Panc1 (cell line): ENCODE measurements at regions not wholly inside any gene's neighbourhood (a gene's known extent, or its start where the extent isn't known, plus 50 kb on each side); places are given as distances from the start of the nearest gene placed in this dataset.

Source experiments
- ATAC-seq: fragments of 200-7000 bp; cut with Tn5 transposase; 2 replicates; pipeline ENCODE4 v1.9.1; 2020; ENCODE audit warnings: mild to moderate bottlenecking, moderate library complexity
- BruUV-seq: library from RNA; stranded (reverse); fragments of 400-500 nt; replicated peaks from 2 replicates; lab custom pipeline; 2021; lab: Mats Ljungman, UMichigan
- CTCF ChIA-PET: fragments of 300-600 bp; sonication (Branson Sonifier 250); formaldehyde crosslinking; loops from one replicate; lab custom pipeline; 2022; ENCODE audit warnings: antibody characterized with exemption; lab: Charles Lee
- POLR2A ChIA-PET: fragments of 300-600 bp; sonication (Branson Sonifier 250); formaldehyde crosslinking; loops from one replicate; lab custom pipeline; 2022; ENCODE audit warnings: antibody characterized with exemption; lab: Charles Lee
- DNase-seq: peaks from one replicate; pipeline ENCODE4 v3.0.0-alpha.2; 2010; ENCODE audit warnings: low read depth, low spot score
- H3K27ac ChIP-seq: 2 replicates; pipeline ENCODE4 v1.5.1; 2011; ENCODE audit warnings: mild to moderate bottlenecking, low read length, inconsistent platforms
- H3K27me3 ChIP-seq: fragments of 200-500 bp; sonication (Bioruptor generic); 2 replicates; pipeline ENCODE4 v1.6.0; 2014; ENCODE audit warnings: low read length, inconsistent platforms; ENCODE audit not compliant: control insufficient read depth, insufficient read depth
- H3K36me3 ChIP-seq: fragments of 200-500 bp; sonication (Bioruptor generic); 2 replicates; pipeline ENCODE4 v1.5.1; 2014; ENCODE audit warnings: inconsistent platforms, mild to moderate bottlenecking, low read length, moderate library complexity; ENCODE audit not compliant: control insufficient read depth, insufficient read depth
- H3K4me1 ChIP-seq: 2 replicates; pipeline ENCODE4 v1.5.1; 2011; ENCODE audit warnings: inconsistent platforms, mild to moderate bottlenecking, low read length, moderate library complexity; ENCODE audit not compliant: control insufficient read depth, insufficient read depth
- H3K4me3 ChIP-seq, 2 experiments: 2 replicates each; pipeline ENCODE4 v1.5.1; 2011 to 2012; ENCODE audit warnings: low read depth in 2 of 2, low read length in 2 of 2, mild to moderate bottlenecking in 2 of 2, inconsistent platforms in 1 of 2, moderate library complexity in 1 of 2
- H3K9me3 ChIP-seq: fragments of 200-500 bp; sonication (Bioruptor generic); 2 replicates; pipeline ENCODE4 v1.5.1; 2014; ENCODE audit warnings: low read depth, mild to moderate bottlenecking, inconsistent platforms, low read length, moderate library complexity; ENCODE audit not compliant: control insufficient read depth, insufficient read depth
- CTCF ChIP-seq: fragments of 450-650 bp; IDR thresholded peaks from 2 replicates; pipeline ENCODE4 v1.5.1; 2017; ENCODE audit warnings: mild to moderate bottlenecking
- POLR2AphosphoS5 ChIP-seq: IDR thresholded peaks from 2 replicates; pipeline ENCODE4 v1.6.1; 2012; ENCODE audit warnings: mild to moderate bottlenecking, low read depth, low read length, moderate library complexity
- REST ChIP-seq, 2 experiments: IDR thresholded peaks; 2 replicates each; pipeline ENCODE4 v1.6.1; 2011 to 2012; ENCODE audit warnings: low read depth in 2 of 2, control low read depth in 1 of 2, low read length in 1 of 2, mild to moderate bottlenecking in 1 of 2, moderate library complexity in 1 of 2; ENCODE audit not compliant: insufficient read depth in 1 of 2
- SIN3A ChIP-seq: IDR thresholded peaks from 2 replicates; pipeline ENCODE4 v1.6.1; 2012; ENCODE audit warnings: low read depth, mild to moderate bottlenecking, low read length, moderate library complexity, borderline replicate concordance; ENCODE audit not compliant: insufficient read depth
- TCF7L2 ChIP-seq: IDR thresholded peaks from 2 replicates; pipeline ENCODE4 v1.6.1; 2011; ENCODE audit warnings: mild to moderate bottlenecking, low read depth, low read length, inconsistent platforms
- in situ Hi-C: cut with HindIII; loops from 2 replicates; pipeline ENCODE4 v1.10.0; 2016; ENCODE audit warnings: low sequenced_read_pairs, low pct_unique_long_range_greater_than_20kb
- intact Hi-C: fragments of 100-400 bp; cut with micrococcal nuclease; formaldehyde crosslinking; loops from one replicate; pipeline ENCODE4 v1.10.0; 2022; ENCODE audit not compliant: unreplicated experiment

GRCh38 chr20:57835074-57835452, 125.2 kb upstream of the PMEPA1 start:
- CTCF ChIA-PET, result no interaction called here
- no peak overlapping the region for H3K4me3 ChIP-seq
- BruUV-seq, result no TSS peak
- H3K27me3 ChIP-seq, result no peaks in the 10 kb centered on the region
- POLR2A ChIA-PET, result no interaction called here
- ATAC-seq, result no peak
- no peaks in the 10 kb centered on the region for H3K4me1 ChIP-seq
- no peak for DNase-seq
- H3K27ac ChIP-seq, result no peak overlapping the region
- H3K9me3 ChIP-seq, result no peaks in the 10 kb centered on the region
- intact Hi-C loops (no loop called here), in situ Hi-C loops (no loop called here)
- TF ChIP-seq TCF7L2 (no peak), REST (IDR thresholded peaks at IDR 0.05; ENCODE audit: insufficient read depth in 1 of 2, low read depth in 2 of 2, low read length in 1 of 2) (no peak), SIN3A (no peak), CTCF (no peak)
- no peaks in the 10 kb centered on the region for H3K36me3 ChIP-seq

GRCh38 chr20:57834306-57835073, 124.7 kb upstream of the PMEPA1 start:
- BruUV-seq, result no TSS peak
- no peak overlapping the region for H3K4me3 ChIP-seq
- no peaks in the 10 kb centered on the region for H3K36me3 ChIP-seq
- ATAC-seq, result no peak; the same call in 1 of the 2 replicates
- no peak overlapping the region for H3K27ac ChIP-seq
- intact Hi-C loops (no loop called here), in situ Hi-C loops (no loop called here)
- CTCF ChIA-PET, result no interaction called here
- no peaks in the 10 kb centered on the region for H3K4me1 ChIP-seq
- no peak for DNase-seq
- POLR2A ChIA-PET, result no interaction called here
- H3K9me3 ChIP-seq, result no peaks in the 10 kb centered on the region
- no peaks in the 10 kb centered on the region for H3K27me3 ChIP-seq
- TF ChIP-seq REST (IDR thresholded peaks at IDR 0.05; ENCODE audit: insufficient read depth in 1 of 2, low read depth in 2 of 2, low read length in 1 of 2) (no peak), POLR2AphosphoS5 (no peak), SIN3A (no peak), TCF7L2 (no peak), CTCF (no peak)
